BLaER1 (cell line): ENCODE measurements at regions not wholly inside any gene's neighbourhood (a gene's known extent, or its start where the extent isn't known, plus 50 kb on each side); places are given as distances from the start of the nearest gene placed in this dataset.
"Not testable (repeated sequence)": the region's sequence is repeated elsewhere in the genome, so short reads cannot be mapped to it uniquely, and the experiment has no call there.

Source experiments
- H3K27ac ChIP-seq: shearing (Covaris generic); formaldehyde crosslinking; 2 replicates; pipeline ENCODE4 v1.8.1; 2022
- H3K27me3 ChIP-seq: shearing (Covaris generic); formaldehyde crosslinking; 2 replicates; pipeline ENCODE4 v1.8.1; 2022
- H3K36me3 ChIP-seq: shearing (Covaris generic); formaldehyde crosslinking; 2 replicates; pipeline ENCODE4 v1.8.1; 2022
- H3K4me1 ChIP-seq: shearing (Covaris generic); formaldehyde crosslinking; 2 replicates; pipeline ENCODE4 v1.8.1; 2022
- H3K4me2 ChIP-seq: shearing (Covaris generic); formaldehyde crosslinking; 2 replicates; pipeline ENCODE4 v1.8.1; 2022
- H3K4me3 ChIP-seq: shearing (Covaris generic); formaldehyde crosslinking; 2 replicates; pipeline ENCODE4 v1.8.1; 2022
- H3K9ac ChIP-seq: shearing (Covaris generic); formaldehyde crosslinking; 2 replicates; pipeline ENCODE4 v1.8.1; 2022
- H3K9me3 ChIP-seq: shearing (Covaris generic); formaldehyde crosslinking; 2 replicates; pipeline ENCODE4 v1.8.1; 2022
- H4K20me1 ChIP-seq: shearing (Covaris generic); formaldehyde crosslinking; 2 replicates; pipeline ENCODE4 v1.8.1; 2022
- Cebpa-rat ChIP-seq: shearing (Covaris generic); IDR thresholded peaks from 2 replicates; pipeline ENCODE4 v1.8.1; 2022

DNA sequence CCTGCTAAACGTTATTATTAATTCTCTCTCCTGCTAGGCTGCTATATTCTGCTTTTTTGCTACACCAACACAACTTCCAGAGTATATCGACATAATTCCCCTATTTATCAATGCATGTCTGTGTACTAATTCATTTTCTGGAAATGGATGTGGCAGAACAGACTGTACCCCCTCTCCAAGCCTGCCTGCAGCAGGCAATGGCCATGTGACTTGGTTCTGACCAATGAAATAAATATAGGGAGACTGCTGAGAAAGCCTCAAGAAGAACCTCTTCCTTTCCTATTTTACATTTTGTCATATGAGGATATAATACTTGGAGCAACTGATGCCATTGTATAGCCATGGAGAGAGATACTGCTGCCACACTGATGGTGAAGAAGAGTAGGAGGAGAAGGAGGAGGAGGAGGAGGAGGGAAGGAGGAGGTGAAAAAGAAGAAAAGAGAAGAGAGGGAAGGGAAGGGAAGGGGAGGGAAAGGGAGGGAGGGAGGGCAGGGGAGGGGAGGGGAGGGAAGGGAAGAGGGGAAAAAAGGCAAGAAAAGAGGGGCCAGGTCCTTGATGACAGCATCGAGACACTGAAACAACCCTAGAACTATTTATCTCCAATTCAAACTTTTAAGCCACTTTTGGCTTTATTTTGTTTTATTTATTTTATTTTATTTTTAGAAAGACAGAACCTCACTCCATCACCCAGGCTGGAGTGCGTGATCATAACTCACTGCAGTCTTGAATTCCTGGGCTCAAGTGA, 57.0 kb upstream of the SPP1 start:
- Histone ChIP-seq H3K27me3 (no peaks in the 10 kb centered on the region), H3K27ac (no peak overlapping the region), H3K4me1 (no peaks in the 10 kb centered on the region), H3K9me3 (no peaks in the 10 kb centered on the region), H4K20me1 (no peaks in the 10 kb centered on the region), H3K36me3 (no peaks in the 10 kb centered on the region), H3K4me3 (no peak overlapping the region), H3K9ac (no peak overlapping the region), H3K4me2 (no peak overlapping the region)
- TF ChIP-seq Cebpa-rat: no peak

DNA sequence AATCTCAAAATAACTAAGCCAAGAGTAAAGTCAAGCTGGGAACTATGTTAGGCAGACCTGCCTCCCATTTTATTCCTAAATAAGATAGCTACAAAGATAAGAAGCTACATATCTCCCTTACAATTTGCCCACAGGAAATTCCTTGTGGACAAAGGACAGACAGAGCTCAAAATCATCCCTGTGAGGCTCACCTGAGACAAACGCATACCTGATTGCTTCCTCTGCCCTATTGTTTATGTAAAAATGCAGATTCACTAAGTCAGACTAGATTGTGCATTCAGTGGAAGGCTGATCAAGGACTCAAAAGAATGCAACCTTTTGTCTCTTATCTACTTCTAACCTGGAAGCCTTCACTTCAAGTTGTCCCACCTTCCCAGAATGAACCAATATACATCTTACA, 56.2 kb upstream of the SPP1 start:
- not testable (repeated sequence) for H3K4me3 ChIP-seq, H3K4me2 ChIP-seq, H3K4me1 ChIP-seq, H3K9ac ChIP-seq, H3K27me3 ChIP-seq, H3K9me3 ChIP-seq, H3K36me3 ChIP-seq, H3K27ac ChIP-seq, H4K20me1 ChIP-seq

DNA sequence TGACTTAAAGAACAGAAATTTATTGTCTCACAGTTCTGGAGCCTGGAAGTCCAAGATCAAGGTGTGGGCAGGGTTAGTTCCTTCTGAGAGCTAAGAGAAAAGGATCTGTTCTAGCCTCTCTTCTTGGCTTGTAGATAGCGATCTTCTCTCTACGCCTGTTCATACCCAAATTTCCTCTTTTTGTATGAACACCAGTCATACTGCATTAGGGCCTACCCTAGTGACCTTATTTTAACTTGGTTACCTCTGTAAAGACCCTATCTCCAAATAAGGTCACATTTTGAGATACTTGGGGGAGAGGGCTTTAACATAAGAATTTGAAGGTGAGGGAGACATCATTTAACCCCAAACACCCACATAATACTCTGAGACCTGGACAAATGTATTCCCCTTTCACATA, 55.6 kb upstream of the SPP1 start:
- no peaks in the 10 kb centered on the region for H3K9me3 ChIP-seq
- no peak overlapping the region for H3K4me2 ChIP-seq
- H3K36me3 ChIP-seq: no peaks in the 10 kb centered on the region
- H3K4me3 ChIP-seq: no peak overlapping the region
- no peak for TF ChIP-seq Cebpa-rat
- no peak overlapping the region for H3K9ac ChIP-seq
- no peaks in the 10 kb centered on the region for H3K27me3 ChIP-seq
- no peaks in the 10 kb centered on the region for H4K20me1 ChIP-seq
- H3K27ac ChIP-seq: no peak overlapping the region
- H3K4me1 ChIP-seq: no peaks in the 10 kb centered on the region

DNA sequence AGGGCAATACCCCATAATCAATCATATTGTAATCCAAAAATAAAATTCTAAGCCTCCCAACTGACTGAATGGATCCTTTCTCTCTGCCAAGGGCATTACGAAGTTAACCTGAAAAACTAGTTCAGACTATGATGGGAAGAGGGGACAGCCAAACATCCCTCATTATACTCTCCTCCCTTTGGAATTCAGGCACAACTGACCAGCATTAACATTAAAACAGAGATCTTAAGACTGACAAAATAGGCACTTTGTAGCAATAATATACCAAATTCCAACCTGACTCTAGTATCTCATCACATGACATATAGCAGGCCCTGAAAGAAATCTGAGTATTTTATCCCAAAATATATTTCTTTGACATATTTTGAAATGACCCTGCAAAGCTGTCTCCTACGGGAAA, 55.0 kb upstream of the SPP1 start:
- no peak overlapping the region for H3K4me3 ChIP-seq
- H3K4me1 ChIP-seq: no peaks in the 10 kb centered on the region
- no peaks in the 10 kb centered on the region for H3K27me3 ChIP-seq
- no peak overlapping the region for H3K9ac ChIP-seq
- no peak overlapping the region for H3K27ac ChIP-seq
- TF ChIP-seq Cebpa-rat: no peak
- no peak overlapping the region for H3K4me2 ChIP-seq
- H4K20me1 ChIP-seq: no peaks in the 10 kb centered on the region
- H3K9me3 ChIP-seq: no peaks in the 10 kb centered on the region
- no peaks in the 10 kb centered on the region for H3K36me3 ChIP-seq

DNA sequence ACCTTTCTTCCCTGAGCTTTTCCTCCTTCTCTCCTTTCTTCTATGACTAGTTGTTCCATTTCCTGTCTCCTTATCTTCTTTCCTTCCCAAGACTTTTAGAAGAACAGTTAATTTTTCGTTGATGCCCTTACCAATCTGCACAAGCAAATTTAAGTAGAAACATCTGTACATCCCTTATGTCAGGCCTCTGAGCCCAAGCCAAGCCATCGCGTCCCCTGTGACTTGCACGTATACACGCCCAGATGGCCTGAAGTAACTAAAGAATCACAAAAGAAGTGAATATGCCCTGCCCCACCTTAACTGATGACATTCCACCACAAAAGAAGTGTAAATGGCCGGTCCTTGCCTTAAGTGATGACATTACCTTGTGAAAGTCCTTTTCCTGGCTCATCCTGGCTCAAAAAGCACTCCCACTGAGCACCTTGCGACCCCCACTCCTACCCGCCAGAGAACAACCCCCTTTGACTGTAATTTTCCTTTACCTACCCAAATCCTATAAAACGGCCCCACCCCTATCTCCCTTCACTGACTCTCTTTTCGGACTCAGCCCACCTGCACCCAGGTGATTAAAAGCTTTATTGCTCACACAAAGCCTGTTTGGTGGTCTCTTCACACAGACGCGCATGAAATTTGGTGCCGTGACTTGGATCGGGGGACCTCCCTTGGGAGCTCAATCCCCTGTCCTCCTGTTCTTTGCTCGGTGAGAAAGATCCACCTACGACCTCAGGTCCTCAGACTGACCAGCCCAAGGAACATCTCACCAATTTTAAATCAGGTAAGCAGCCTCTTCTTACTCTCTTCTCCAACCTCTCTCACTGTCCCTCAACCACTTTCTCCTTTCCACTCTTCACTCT, 53.7 kb upstream of the SPP1 start:
- not testable (repeated sequence) for H3K27me3 ChIP-seq, H3K36me3 ChIP-seq, H3K27ac ChIP-seq, H3K4me3 ChIP-seq, H4K20me1 ChIP-seq, H3K4me2 ChIP-seq, H3K9ac ChIP-seq, H3K4me1 ChIP-seq, H3K9me3 ChIP-seq

DNA sequence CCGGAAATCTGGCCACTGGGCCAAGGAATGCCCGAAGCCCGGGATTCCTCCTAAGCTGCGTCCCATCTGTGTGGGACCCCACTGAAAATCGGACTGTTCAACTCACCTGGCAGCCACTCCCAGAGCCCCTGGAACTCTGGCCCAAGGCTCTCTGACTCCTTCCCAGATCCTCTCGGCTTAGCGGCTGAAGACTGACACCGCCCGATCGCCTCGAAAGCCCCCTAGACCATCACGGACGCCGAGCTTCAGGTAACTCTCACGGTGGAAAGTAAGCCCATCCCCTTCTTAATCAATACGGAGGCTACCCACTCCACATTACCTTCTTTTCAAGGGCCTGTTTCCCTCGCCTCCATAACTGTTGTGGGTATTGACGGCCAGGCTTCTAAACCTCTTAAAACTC, 51.4 kb upstream of the SPP1 start:
- not testable (repeated sequence) for H3K9me3 ChIP-seq, H3K4me3 ChIP-seq, H3K27ac ChIP-seq, H3K4me2 ChIP-seq, H3K27me3 ChIP-seq, H3K36me3 ChIP-seq, H3K9ac ChIP-seq, H3K4me1 ChIP-seq, H4K20me1 ChIP-seq
